ENCODE measurements at regions not wholly inside any gene's neighbourhood (a gene's known extent, or its start where the extent isn't known, plus 50 kb on each side); places are given as distances from the start of the nearest gene placed in this dataset.

- TF ChIP-seq POLR2AphosphoS5 (IDR thresholded peaks at IDR 0.05; ENCODE audit: low read depth, low read length) (no peak), POLR2A (IDR thresholded peaks at IDR 0.05; ENCODE audit: low read depth, low read length) (no peak)
These were observed 125.1 kb downstream of the ZBTB18 start for GRCh38 chr1:244176201-244176600.
